H54 (cell line): ENCODE measurements at regions not wholly inside any gene's neighbourhood (a gene's known extent, or its start where the extent isn't known, plus 50 kb on each side); places are given as distances from the start of the nearest gene placed in this dataset.
A peak's percentile ranks its signal among the peaks of the same experiment; 100 is the strongest.

Experiments used
- DNase-seq: peaks from one replicate; pipeline ENCODE4 v3.0.0; 2011; ENCODE audit warnings: low spot score, mixed read lengths; ENCODE audit not compliant: insufficient read length
- FAIRE-seq: peaks from 3 replicates; lab custom pipeline; 2011; peaks lifted over from hg19 to GRCh38; lab: Jason Lieb, UNC
- POLR2A ChIP-seq: IDR thresholded peaks from 2 replicates; pipeline ENCODE4 v1.6.1; 2011; ENCODE audit warnings: low read depth, mild to moderate bottlenecking, low read length

- FAIRE-seq (peak; percentile 48), DNase-seq (no peak)
- TF ChIP-seq POLR2A = no peak
Measured at GRCh38 chr3:171516765-171517164, 56.6 kb upstream of the TNIK start.

DNA sequence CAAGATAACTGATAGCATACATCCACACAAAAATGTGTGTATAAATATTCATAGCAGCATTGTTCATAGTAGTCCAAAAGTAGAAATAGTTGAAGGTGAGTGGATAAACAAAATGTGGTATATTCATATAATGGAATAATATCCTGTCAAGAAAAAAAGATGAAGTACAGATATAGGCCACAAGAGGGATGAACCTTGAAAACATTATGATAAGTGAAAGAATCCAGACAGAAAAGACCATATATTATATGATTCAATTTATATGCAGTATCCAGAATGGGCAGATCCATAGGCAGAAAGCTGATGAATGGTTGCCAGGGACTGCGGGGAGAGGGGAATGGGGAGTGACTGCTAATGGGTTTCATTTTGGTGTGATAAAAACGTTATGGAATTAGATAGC, 54.3 kb upstream of the TNIK start:
- no peak for DNase-seq
- FAIRE-seq = no peak
- no peak for TF ChIP-seq POLR2A

DNA sequence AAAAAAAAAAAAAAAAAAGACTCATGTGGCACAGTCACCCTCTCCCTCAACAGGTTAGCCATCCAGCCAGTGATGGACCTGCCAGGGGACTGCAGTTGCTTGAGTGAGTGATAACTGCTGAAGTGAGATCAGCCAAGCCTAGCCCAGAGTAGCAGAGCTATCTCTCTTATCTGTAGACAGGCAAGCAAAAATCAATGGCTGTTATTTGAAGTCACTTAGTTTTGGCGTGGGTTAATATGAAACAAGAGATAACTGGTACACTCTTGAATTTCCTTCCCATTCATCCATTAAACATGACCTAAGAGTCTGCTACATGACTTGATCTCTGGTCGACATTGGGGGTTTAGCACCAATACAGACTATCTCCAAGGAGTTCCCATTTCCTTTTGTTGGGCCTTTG, 51.2 kb upstream of the TNIK start:
- DNase-seq = no peak
- no peak for TF ChIP-seq POLR2A
- no peak for FAIRE-seq
